ENCODE measurements at regions not wholly inside any gene's neighbourhood (a gene's known extent, or its start where the extent isn't known, plus 50 kb on each side); places are given as distances from the start of the nearest gene placed in this dataset.

- no peak for DNase-seq (ENCODE audit: low read depth, low spot score)
Observed at GRCh38 chr9:81119591-81119990, 569.8 kb downstream of the TLE1 start.

GRCh38 chr9:81118416-81118815 is 570.9 kb downstream of the TLE1 start:
- DNase-seq (ENCODE audit: low read depth, low spot score), result no peak

DNA sequence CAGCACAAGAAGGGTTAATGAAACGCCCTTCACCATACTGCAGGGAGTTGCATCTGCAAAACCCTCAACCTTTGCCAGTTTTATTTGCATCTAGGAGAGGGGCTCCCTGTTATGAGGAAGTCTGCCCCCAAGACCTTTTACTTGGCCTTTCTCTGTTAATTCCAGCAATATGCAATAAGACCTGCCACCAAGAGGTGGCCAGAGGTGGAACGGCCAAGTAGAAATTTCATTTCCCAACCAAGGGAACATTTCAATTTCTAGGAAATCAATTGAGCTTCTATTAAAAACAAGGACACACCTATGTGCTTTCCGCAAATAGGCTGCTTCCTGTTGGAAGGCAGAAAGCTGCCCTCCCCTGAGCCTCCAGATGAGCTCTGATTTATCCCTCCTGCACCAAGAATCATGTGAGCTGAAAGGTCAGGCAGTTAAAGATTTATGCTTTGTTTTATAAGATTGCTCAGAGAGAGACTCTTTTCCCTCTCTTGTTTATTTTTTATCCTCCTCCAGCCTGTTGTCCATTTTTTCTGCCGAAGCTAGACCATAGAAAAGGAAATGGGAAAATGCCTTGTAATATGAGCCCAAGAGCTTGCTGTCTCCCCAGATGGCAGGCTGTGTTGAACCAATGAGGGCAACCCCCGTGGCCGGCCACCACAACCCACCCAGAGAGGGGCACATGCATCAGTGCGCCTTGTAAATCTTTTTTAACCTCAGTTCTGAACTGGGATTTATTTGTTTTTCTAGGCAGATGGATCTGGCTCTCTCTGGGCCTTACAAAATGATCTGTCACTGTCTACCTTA is 572.8 kb downstream of the TLE1 start:
- DNase-seq (ENCODE audit: low read depth, low spot score), result peak; percentile 28

- no peak for DNase-seq (ENCODE audit: low read depth, low spot score)
Observed at GRCh38 chr9:81113453-81114124, 575.8 kb downstream of the TLE1 start.

DNA sequence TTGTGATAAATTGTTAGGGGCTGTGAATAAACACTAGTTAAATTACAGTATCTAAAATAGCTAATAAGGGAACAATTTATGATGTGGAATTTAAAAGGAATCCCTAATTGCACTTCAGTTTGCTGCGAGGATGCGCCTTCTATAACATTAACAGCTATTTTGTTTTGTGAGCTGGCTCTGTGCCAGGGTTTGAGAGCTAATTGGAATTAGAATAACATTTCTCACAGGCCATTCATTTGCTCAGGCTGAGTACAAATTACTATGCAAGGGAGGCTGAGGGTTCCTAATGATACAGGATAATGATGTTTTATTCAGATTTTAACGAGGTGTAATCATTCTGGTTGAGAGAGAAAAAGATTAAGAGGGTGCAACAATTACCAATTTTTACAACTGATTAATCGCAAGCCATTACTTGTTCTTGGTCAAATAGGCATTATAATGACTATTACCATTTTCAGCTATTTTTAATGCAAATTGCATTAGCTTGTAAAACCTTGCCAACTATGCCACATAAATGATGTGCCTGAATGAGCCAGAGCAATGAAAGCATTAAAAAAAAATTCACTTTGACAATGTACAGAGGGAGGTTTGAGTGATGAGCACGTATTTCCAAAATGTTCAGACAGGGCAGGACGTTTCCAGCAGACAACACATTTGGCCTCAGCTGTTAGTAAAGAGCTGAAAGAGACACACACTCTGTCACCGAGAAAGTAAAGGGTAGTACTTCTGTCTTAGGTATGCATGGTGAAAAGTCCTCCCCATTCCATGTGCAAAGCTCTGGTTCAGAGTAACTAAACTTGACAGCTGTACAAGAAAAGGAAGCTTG is 576.5 kb downstream of the TLE1 start:
- DNase-seq (ENCODE audit: low read depth, low spot score), result no peak

DNA sequence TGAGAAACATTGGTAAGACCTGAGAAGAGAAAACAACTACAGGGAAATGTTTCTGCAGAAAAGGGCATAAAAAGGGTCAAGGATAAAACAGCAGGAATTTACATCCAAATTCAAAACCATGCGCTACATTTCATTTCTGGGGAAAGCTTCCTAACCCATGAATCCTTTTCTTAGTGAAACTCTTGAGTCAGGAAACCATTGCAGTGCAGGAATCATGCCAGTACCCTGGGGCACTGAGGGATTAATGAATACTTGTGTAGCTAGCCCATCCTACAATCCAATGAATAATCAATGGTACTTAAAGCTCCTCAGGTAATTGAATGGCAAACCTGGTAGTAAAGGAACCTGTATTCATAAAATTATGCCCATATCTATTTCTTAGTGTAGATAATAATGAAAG is 580.5 kb downstream of the TLE1 start:
- DNase-seq (ENCODE audit: low read depth, low spot score), result no peak

DNA sequence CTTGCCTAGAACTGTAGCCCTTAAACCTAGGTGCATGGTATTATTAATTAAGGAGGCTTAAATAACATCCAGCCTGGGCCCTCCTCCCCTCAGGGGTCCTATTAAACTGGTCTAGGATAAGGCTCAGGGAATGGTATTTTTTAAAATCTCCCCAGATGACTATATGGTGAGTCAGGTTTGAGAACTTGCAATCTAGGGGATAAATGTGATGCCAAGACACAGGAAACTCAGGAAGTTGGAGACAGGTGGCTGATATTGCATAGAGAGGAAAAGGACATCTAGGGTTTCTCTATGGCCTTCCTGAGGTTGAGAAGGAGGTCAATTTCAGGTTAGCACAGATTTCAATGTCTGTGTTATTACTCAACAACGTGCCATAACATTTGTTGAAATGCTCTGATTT is 581.0 kb downstream of the TLE1 start:
- no peak for DNase-seq (ENCODE audit: low read depth, low spot score)

DNA sequence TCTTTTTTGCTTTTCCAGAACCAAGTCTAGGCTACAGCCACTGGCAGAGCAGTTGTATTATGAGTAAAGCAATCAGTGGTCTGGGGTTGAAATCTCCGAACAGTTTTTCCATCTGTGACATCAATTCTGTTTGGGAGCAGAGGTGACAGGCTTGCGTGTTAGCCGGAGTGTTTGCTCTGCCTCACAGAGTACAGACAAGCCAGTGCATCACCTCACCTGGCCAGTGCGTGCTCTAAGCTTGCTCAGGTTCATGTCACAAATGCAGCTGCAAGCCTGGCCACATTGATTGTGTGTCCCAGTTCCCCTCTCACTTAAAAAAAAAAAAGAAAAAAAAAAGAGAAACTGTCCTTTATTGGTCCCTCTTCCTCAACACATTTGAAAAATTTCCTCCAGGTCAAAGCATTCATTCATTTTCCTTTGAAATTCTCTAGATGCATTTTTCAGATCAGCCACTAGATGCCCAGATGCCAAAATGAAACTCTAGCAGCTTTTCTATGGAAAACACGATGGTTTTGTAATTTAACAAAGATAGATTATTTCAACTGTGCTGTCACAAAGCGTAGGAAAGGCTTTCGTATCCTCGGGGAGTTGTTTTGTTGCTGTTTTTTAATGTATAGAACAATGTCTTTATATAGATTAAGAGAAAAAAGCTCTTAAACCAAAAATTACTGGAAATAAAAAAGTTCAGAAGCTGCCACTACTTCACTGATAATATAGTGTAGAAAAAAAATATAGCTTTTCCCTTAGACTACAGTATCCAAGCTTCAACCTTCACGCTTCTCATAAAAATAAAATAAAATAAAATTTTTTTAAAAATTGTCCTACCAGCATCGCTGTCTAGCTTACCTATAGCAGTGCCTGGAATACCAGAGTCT is 585.5 kb downstream of the TLE1 start:
- no peak for DNase-seq (ENCODE audit: low read depth, low spot score)

DNA sequence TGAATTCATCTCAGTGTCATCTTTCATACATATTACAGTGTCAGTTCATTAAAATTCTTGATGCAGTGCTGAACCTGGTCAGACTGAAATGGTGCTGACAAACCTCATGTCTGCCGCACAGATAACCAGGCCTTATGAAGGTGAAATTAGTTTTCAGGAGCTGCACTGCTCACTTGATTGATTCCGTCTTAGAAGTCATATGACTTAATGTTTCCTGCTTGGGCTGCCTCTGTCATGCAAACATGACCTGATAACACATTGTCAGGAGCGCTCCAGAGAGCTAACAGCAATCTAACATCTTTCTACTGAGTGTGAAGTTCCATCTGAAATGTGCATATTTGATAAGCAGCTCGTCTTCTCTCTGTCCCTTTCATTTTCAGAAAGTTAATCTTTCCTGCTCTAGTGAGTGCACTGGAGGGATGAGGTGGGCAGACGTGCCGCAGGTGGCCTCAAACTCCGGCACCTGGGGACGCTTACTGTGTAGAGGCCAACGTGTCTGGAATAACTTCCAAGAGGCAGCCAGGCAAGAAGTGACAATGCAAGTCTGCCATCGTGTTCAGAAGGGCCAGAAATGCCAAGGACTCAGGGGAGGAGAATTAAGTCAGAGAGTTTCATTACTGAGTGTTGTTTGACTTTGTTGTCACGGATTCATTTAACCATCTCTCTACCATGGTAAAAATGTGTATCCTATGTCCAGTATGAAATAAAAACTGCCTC is 592.1 kb downstream of the TLE1 start:
- DNase-seq (ENCODE audit: low read depth, low spot score), result no peak

- DNase-seq (ENCODE audit: low read depth, low spot score), result no peak
Observed at GRCh38 chr9:81096625-81097024, 592.7 kb downstream of the TLE1 start.

GRCh38 chr9:81092057-81092456 is 597.3 kb downstream of the TLE1 start:
- DNase-seq (ENCODE audit: low read depth, low spot score), result no peak

DNA sequence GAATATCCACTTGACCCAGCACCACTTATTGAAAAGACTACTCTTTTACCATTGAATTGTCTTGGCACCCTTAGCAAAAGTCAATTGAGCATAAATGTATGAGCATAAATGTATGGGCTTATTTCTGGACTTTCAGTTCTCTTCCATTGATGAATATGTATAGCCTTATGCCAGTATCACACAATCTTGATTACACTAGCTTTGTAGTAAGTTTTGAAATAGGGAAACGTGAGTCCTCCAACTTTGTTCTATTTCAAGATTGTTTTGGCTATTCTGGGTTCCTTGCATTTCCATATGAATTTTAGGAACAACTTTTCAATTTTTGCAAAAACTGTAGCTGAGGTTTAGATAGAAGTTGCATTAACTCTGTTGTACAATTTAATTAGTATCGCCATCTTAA is 601.0 kb downstream of the TLE1 start:
- no peak for DNase-seq (ENCODE audit: low read depth, low spot score)

GRCh38 chr9:81086416-81086815 is 602.9 kb downstream of the TLE1 start:
- DNase-seq (ENCODE audit: low read depth, low spot score), result no peak

- no peak for DNase-seq (ENCODE audit: low read depth, low spot score)
Observed at GRCh38 chr9:81083854-81084512, 605.4 kb downstream of the TLE1 start.

- DNase-seq (ENCODE audit: low read depth, low spot score), result no peak
Observed at GRCh38 chr9:81083067-81083466, 606.3 kb downstream of the TLE1 start.

DNA sequence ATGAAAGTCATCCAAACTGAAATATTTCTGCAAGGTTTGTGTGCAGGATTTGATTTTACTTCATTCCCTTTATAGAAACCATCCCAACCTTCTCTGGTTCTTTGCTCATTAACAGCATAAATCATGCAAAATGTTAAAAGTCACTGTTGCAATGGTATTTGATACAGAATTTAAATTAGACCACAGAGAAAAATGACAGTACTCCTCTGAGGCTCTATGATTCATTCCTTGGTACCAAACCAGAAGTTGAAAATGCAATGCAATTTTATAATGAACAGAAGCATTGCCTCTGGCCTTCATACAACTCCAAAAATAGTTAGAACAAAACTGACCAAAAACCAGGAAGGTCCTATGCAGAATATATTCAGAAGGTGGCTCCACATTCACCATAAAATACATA is 607.1 kb downstream of the TLE1 start:
- DNase-seq (ENCODE audit: low read depth, low spot score), result no peak

GRCh38 chr9:81080900-81081299 is 608.4 kb downstream of the TLE1 start:
- no peak for DNase-seq (ENCODE audit: low read depth, low spot score)

DNA sequence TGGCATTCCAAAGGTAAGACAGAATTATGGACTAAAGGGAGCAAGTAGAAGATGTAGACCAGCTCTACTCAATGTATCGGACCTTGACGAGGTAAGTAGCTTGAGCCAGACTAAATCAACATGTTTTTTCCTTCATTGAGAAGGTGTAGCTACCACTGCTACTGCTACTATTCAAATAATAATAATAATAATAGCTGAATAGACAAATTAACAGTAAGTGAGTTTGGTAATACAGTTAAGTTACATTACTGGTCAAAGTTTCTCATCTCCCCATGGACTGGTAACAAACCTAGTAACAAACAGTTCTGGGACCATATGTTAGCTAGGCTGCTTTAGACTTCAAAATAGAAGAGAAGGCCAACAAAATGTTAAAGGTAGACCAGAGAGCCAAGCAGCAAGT is 609.2 kb downstream of the TLE1 start:
- DNase-seq (ENCODE audit: low read depth, low spot score), result no peak

DNA sequence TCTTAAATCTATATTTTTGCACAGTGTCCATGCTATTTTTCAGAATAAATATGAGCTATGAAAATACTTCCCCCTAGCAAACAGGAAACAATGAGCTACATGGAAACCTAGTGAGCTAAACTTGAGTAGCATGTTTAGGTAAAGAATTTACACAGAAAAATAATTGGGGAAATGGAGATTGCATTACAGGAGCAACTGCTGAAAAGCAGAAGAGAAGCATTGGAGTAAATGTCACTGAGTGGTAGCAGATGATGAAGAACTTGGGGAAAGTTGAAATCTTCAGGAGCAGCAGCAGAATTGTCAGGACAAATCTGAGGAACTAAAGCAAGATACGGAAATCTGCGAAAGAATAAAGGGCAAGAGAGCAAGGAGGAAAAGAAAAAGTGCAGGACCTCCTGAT is 610.3 kb downstream of the TLE1 start:
- no peak for DNase-seq (ENCODE audit: low read depth, low spot score)

DNA sequence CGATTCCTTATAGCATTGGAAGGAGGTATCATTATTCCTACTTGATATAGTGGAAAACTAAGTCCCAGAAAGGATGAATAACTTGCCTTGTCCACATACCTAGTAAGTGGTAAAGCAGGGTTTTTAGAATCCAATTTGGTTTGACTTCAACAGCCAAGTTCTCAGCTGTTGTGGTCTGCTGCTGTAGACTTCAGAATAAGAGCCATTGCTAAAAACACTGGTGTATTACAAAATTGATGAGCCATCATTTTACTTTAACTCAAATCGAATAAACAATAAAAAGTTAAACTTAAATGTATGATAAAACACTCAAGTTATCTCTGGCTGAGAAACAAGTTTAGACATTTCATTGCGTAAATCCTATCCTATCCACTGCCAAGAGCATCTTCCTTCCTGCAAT is 610.8 kb downstream of the TLE1 start:
- no peak for DNase-seq (ENCODE audit: low read depth, low spot score)

All from smooth muscle cell of the brain vasculature (primary cell).